Stimulated activated naive CD8-positive, alpha-beta T cell treated with anti-CD3 and anti-CD28 coated beads, Interleukin-15, amount 100 ng/mL, for 72 hours (primary cell): ENCODE measurements at regions not wholly inside any gene's neighbourhood (a gene's known extent, or its start where the extent isn't known, plus 50 kb on each side); places are given as distances from the start of the nearest gene placed in this dataset.
"Not testable (repeated sequence)": the region's sequence is repeated elsewhere in the genome, so short reads cannot be mapped to it uniquely, and the experiment has no call there.

ENCODE experiments used
- ATAC-seq: fragments of 150-1000 bp; cut with Tn5 transposase; 2 replicates; pipeline ENCODE4 v1.10.0; 2021; ENCODE audit warnings: mild to moderate bottlenecking, moderate library complexity
- DNase-seq, 2 donors: peaks; one replicate each; pipeline ENCODE4 v3.0.0; 2021 to 2022
- H3K27ac Mint-ChIP-seq, 2 donors: one replicate each; pipeline ENCODE4 v1.8.0; 2022; ENCODE audit warnings: mild to moderate bottlenecking in 2 of 2, mixed read lengths in 2 of 2, moderate library complexity in 2 of 2
- H3K27me3 Mint-ChIP-seq: one replicate; pipeline ENCODE4 v1.8.0; 2022; ENCODE audit warnings: mixed read lengths
- H3K4me1 Mint-ChIP-seq: one replicate; pipeline ENCODE4 v1.8.0; 2022; ENCODE audit warnings: mild to moderate bottlenecking, mixed read lengths
- H3K4me3 Mint-ChIP-seq, 2 donors: one replicate each; pipeline ENCODE4 v1.8.0; 2022; ENCODE audit warnings: mild to moderate bottlenecking in 2 of 2, mixed read lengths in 2 of 2, moderate library complexity in 1 of 2
- H3K9me3 Mint-ChIP-seq, 2 donors: one replicate each; pipeline ENCODE4 v1.8.0; 2022; ENCODE audit warnings: mixed read lengths in 2 of 2

DNA sequence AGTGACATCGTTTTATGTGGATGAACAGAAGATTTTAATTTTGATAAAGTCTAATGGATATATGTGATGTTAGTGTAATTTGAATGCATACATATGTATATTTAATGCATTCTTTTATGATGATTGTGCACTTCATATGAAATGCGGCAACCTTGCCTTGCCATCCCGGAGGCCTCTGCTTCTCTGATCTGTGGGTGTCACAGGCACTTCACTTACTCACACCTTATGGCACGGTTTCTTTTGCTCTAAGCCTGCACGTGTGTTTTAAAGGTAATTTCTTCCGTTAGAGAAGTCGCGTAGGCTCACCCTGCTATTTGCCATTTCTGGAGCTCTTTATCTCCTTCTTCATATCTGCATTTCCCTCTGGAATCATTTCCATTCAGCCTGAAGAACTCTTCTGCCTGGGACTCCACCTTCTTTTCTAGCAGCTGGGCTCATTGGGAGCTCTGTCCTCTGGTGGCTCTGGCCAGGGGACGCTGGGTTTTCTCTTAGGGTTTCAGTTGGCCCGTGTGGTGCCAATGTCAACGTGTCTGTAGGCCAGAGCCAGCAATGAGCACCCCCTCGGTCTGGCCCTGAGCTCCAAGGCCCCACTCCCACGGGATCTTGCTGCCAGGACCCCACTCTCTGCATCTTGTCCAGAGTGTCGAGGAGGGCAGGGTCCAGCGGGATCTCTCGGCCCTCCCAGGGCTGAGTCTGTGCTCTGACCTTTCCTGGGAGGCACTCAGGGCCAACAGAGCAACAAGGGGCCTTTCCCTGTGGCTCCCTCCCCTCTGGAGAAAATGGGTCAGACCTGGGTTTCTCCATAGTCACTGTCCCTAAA, 97.3 kb downstream of the RTP5 start:
- ATAC-seq = no peak
- Mint-ChIP-seq H3K27ac (peak overlapping the region; percentile 96), H3K27me3 (no peaks in the 10 kb centered on the region), H3K4me1 (peaks cover 26% of the 10 kb centered on the region), H3K9me3 (peaks cover 8 to 17% of the 10 kb centered on the region in 2 donors), H3K4me3 (peak overlapping the region; percentile 85 to 90)
- no peak for DNase-seq

DNA sequence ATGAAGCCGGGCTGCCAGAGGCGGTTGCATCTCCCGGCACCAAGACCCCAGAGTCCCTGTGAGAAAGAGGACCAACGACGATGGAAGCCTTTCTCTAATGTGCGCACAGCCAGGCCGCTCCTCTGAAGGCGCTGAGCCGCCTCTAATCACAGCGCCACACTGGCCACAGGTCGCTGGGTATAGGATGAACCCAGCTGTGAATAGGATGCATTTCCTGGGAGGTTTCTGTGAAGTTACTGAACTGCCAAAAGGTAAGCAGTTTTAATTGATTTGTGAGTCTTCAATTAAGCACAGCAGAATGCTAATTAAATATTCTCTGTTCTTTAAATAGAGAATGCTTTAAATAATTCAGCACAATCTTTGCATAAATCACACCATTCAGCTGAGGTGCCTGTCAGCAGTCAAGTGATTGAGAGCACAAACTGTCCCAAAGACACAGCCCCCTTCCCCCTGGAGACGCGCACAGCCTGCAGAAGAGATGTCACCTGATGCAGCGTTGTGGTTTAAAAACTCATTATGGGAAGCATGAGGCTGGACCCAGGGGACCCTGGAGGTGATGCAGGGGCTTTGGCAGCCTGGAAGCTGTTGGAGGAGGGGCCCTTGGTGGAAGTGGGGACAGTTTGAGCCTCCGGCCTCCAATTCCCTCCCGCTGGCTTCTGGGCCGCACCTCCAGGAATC, 98.1 kb downstream of the RTP5 start:
- Mint-ChIP-seq H3K4me3 (no peak overlapping the region), H3K27me3 (no peaks in the 10 kb centered on the region), H3K9me3 (peaks cover 8 to 17% of the 10 kb centered on the region in 2 donors), H3K27ac (no peak overlapping the region), H3K4me1 (peaks cover 30% of the 10 kb centered on the region)
- DNase-seq (no peak), ATAC-seq (no peak)

DNA sequence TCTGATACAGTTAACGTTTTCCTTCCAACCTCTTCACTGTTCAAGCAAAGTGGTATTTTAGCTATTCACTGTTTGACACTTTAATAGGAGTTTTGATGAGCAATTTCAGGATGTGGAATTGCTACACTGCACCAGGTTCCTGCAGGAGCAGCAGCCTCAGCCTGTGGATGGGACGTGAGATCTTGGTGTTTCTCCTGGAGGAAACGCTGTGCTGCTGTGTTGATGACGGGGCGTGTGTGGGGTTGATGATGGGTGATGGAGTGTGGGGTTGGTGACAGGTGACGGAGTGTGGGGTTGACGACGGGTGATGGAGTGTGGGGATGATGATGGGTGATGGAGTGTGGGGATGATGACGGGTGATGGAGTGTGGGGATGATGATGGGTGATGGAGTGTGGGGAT, 98.9 kb downstream of the RTP5 start:
- Mint-ChIP-seq H3K27ac (no peak overlapping the region), H3K4me3 (no peak overlapping the region), H3K4me1 (peaks cover 30% of the 10 kb centered on the region), H3K27me3 (no peaks in the 10 kb centered on the region), H3K9me3 (peaks cover 8 to 17% of the 10 kb centered on the region in 2 donors)
- ATAC-seq = no peak
- no peak for DNase-seq

DNA sequence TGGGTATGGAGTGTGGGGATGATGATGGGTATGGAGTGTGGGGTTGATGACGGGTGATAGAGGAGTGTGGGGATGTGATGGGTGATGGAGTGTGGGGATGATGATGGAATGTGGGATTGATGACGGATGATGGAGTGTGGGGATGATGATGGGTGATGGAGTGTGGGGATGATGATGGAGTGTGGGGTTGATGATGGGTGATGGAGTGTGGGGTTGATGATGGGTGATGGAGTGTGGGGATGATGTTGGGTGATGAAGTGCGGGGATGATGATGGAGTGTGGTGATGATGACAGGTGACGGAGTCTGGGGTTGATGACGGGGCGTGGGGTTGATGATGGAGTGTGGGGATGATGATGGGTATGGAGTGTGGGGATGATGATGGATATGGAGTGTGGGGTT, 99.7 kb downstream of the RTP5 start:
- not testable (repeated sequence) for DNase-seq, H3K27me3 Mint-ChIP-seq, H3K27ac Mint-ChIP-seq, H3K4me3 Mint-ChIP-seq, ATAC-seq
- peaks cover 30% of the 10 kb centered on the region for H3K4me1 Mint-ChIP-seq
- peaks cover 8 to 17% of the 10 kb centered on the region in 2 donors for H3K9me3 Mint-ChIP-seq

DNA sequence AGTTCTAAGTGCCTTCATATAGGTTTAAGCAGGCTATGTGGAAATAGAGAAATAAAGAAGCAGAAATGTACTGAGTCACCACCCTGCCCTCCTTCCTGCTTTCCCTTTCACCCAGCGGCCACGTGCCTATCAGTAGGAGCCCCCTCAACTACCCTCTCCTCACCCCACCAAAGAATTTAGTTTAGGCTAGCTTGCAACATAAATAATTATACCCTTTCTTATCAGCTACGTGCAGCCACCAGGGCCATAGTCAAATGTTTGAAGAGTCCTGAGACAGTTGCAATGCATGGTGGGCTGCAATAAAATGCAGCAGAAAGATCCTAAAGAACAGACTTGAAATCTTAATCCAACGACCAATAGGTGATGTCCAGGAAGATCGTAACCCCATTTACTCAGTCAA, 101.2 kb downstream of the RTP5 start:
- Mint-ChIP-seq H3K4me1 (peaks cover 23% of the 10 kb centered on the region), H3K27me3 (no peaks in the 10 kb centered on the region), H3K9me3 (peaks cover 8 to 17% of the 10 kb centered on the region in 2 donors), H3K4me3 (no peak overlapping the region), H3K27ac (no peak overlapping the region)
- ATAC-seq = no peak
- DNase-seq = no peak

DNA sequence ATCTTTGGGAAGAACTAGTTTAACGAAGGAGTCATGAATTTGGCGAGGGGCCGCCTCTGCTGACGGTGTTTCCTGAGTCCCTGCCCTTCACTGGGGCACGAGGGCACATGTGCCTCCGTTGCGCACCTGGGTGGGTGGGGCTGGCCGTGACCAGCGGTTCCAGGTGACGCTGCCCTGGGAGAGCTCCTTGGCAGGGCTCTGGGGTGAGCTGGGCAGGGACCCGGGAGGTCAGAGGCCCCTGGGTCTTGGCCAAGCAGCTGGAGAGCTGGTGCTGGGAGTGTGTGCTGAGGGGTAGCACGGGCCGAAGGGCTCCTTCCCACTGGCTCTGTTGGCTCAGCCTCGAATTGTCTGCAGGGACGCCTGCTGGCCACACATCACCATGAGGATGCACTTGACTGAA, 104.6 kb downstream of the RTP5 start:
- peaks cover 5% of the 10 kb centered on the region for H3K4me1 Mint-ChIP-seq
- DNase-seq (no peak), ATAC-seq (no peak)
- no peaks in the 10 kb centered on the region for H3K27me3 Mint-ChIP-seq
- H3K27ac Mint-ChIP-seq = peak overlapping the region in 1 of 2 donors; percentile 19
- no peak overlapping the region for H3K4me3 Mint-ChIP-seq
- H3K9me3 Mint-ChIP-seq = peaks cover 3 to 7% of the 10 kb centered on the region in 2 donors

DNA sequence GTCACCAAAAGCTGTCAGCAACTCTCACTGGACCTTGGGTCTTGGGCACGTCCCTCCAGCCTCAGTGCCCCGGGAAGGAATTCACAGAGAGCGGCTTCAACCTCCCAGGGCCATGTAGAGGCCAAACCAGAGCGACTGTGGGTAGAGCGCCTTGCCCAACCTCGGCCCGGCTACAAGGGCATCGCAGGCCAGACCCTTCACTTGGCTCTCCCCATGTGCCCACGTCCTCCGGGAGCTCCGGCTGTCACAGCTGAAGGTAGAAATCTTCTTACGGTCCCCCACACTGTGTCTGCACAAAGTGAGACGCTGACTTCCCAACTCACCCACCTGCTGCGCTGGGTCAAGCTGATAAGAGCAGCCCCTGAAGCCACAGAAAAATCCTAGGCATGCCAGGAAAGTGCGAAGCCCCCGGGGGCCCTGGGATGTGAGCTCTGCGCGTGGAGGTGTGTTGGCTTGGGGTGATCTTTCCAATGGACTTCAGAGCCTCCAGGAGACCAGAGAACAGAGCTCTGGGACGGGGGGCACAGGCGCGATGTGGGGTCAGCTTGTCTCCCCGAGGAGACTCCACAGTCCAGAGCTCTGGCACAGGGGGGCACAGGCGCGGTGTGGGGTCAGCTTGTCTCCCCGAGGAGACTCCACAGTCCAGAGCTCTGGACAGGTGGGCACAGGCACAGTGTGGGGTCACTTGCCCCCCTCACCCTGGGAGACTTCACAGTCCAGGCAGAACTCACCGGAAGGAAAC, 105.5 kb downstream of the RTP5 start:
- Mint-ChIP-seq H3K27ac (peak overlapping the region in 1 of 2 donors; percentile 9), H3K27me3 (no peaks in the 10 kb centered on the region)

DNA sequence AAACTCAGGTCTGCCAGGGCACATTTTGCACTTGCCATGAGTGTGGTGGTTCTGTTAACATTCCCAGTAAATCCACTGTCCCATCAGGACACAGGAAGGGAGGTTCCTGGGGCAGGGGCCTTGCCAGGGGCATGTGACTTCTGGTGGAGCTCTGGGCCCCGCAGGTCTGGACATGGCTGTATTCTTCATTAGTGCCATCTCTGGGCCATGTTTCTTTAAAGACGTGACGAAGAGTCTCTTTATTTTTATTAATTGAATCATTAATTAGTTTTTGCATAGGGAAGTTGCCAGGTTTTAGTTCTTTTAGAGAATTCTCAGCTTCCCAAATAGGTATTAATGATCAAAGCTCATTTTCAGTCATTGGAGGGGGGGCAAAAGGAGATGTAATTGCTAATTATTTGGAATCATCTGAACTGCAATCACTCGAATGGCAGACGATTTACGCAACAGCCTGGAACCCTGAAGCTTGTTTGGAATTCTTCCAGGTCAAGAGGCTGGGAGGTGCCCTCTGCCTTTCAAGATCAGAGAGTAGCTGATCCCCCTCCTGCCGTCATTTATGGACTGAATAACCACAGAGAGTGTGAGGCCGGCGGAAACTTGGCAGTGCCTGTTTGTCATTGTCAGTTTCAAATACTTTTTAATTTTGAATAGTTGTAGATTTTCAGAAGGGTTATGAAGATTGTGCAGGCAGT, 106.2 kb downstream of the RTP5 start:
- H3K27me3 Mint-ChIP-seq = no peaks in the 10 kb centered on the region
- H3K27ac Mint-ChIP-seq = no peak overlapping the region
- no peaks in the 10 kb centered on the region for H3K9me3 Mint-ChIP-seq
- ATAC-seq (no peak), DNase-seq (no peak)
- H3K4me3 Mint-ChIP-seq = no peak overlapping the region
- H3K4me1 Mint-ChIP-seq = peaks cover 5% of the 10 kb centered on the region

More for the DNA sequence above, 105.5 kb downstream of the RTP5 start:
- DNase-seq = no peak
- Mint-ChIP-seq H3K9me3 (no peaks in the 10 kb centered on the region), H3K4me3 (no peak overlapping the region), H3K4me1 (peaks cover 5% of the 10 kb centered on the region)
- ATAC-seq = no peak

DNA sequence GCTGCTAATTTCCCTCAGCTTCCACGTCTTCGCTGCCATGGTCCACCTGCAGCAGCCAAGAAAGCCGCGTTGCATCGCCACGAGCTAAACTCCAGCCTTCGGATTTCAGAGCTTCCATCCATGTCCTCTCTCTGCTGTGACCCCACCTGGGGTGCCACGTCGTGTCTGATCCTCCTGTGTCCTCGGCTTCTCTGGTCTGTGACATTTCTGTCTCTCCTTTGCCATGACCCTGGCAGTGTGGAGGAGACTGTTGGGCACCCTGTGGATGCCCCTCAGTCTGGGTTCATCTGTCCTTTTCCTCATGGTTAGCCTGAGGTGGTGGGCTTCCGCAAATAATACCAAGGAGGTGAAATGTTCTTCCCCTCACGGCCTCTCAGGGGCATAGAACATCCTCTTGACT, 106.8 kb downstream of the RTP5 start:
- no peaks in the 10 kb centered on the region for H3K9me3 Mint-ChIP-seq
- H3K4me1 Mint-ChIP-seq = peaks cover 5% of the 10 kb centered on the region
- no peak overlapping the region for H3K27ac Mint-ChIP-seq
- no peak for DNase-seq
- H3K4me3 Mint-ChIP-seq = no peak overlapping the region
- no peak for ATAC-seq
- H3K27me3 Mint-ChIP-seq = no peaks in the 10 kb centered on the region

DNA sequence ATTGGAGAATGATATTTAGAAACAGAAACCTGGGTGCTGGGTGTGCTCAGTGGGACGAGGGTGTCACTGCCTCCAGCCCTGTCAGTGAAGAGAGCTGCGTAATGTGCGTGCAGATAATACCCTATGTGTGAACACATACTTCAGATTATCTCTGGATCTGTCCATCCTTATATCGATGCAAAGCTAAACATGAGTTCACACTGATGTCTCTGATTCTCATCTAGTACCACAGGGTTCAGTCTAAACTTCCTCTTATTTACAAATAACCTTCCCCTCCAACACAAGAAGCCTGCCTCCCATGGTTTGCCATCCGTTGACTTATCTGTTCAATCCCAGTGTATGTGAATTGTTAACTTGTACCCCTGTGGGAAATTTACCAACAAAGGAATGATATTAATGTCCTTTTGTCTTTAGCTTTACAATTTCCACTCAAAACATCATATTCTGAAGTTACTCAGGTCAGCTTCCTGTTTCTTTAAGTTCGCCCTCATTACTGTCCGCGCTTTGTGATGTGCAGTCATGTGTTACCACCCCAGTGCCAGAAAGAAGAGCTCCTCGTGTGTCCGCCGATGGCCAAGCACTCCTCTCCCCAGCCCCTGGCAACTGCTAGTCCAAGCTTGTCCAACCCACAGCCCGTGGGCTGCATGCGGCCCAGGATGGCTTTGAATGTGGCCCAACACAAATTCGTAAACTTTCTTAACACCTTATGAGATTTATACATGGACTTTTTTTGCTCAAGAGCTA, 108.2 kb downstream of the RTP5 start:
- no peaks in the 10 kb centered on the region for H3K9me3 Mint-ChIP-seq
- H3K27ac Mint-ChIP-seq = no peak overlapping the region
- ATAC-seq (no peak), DNase-seq (no peak)
- H3K4me1 Mint-ChIP-seq = no peaks in the 10 kb centered on the region
- no peaks in the 10 kb centered on the region for H3K27me3 Mint-ChIP-seq
- H3K4me3 Mint-ChIP-seq = no peak overlapping the region

DNA sequence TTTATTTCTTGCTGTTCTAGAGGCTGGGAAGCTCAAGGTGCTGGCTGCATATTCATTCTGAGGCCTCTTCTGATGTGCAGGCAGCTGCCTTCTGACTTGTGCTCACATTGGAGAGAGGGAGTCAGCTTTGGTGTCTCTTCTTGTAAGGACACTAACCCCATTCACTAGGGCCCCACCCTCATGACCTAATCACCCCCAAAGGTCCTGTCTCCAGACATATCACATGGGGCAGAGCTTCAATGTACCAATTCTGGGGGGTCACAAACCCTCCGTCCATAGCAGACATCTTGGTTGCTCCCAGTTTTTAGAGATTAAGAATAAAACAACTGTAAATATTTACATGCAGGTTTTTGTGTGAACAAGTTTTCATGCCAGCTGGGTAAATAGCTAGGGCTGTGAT, 109.1 kb downstream of the RTP5 start:
- Mint-ChIP-seq H3K27ac (no peak overlapping the region), H3K9me3 (no peaks in the 10 kb centered on the region), H3K4me1 (no peaks in the 10 kb centered on the region), H3K4me3 (no peak overlapping the region), H3K27me3 (no peaks in the 10 kb centered on the region)
- no peak for ATAC-seq
- no peak for DNase-seq

DNA sequence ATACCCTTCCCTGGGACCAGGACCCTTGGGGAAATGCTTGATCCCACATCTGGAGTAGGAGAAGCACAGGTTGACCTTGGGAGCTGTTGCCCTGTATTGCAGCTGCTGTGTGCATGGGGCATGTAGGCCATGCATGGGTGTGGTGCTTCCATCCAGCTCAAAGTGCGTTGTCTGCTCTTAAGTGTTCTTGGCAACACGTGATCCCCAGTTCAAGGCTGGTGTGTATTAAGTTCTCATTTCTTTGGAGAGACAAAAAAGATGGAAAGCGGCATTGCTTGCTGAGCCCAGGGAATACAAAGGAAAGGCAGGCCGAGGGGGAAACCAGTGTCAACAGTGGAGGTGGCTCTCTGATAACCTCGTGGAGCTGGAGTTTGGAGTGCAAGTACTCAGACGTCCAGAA, 110.7 kb downstream of the RTP5 start:
- Mint-ChIP-seq H3K27ac (no peak overlapping the region), H3K4me1 (peaks cover 5% of the 10 kb centered on the region), H3K4me3 (no peak overlapping the region), H3K9me3 (no peaks in the 10 kb centered on the region), H3K27me3 (no peaks in the 10 kb centered on the region)
- no peak for ATAC-seq
- no peak for DNase-seq

DNA sequence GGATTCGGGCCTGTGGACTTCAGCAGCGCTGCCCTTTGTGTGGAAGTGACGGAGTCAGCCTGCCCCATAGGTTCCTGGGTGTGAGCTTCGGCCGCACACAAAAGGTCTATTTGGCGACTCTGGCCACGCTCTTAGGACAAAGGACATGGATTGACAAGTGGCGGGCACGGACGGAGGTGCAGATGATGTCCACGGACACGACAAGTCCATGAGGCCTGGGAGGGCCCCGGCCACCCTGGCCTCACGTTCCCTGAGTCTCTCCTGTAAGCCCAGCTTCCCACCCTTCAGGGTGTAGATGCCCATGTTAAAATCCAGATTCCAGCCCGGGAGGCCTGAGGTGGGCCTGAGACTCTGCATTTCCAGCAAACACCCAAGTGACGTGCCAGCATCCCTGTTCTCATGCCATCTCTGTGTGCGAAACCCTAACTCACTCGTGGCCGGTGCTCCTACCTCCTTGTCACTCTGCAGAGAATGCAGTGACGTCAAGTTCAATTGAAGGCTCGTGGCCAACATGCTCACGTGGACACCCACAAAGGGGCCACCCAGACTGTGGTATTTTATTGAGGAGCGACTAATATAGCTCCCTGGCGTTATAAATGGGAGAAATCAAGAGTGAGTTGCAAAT, 111.7 kb downstream of the RTP5 start:
- no peaks in the 10 kb centered on the region for H3K27me3 Mint-ChIP-seq
- no peak overlapping the region for H3K27ac Mint-ChIP-seq
- no peak overlapping the region for H3K4me3 Mint-ChIP-seq
- ATAC-seq (no peak), DNase-seq (no peak)
- H3K9me3 Mint-ChIP-seq = peaks cover 0 to 3% of the 10 kb centered on the region in 2 donors
- peaks cover 13% of the 10 kb centered on the region for H3K4me1 Mint-ChIP-seq

DNA sequence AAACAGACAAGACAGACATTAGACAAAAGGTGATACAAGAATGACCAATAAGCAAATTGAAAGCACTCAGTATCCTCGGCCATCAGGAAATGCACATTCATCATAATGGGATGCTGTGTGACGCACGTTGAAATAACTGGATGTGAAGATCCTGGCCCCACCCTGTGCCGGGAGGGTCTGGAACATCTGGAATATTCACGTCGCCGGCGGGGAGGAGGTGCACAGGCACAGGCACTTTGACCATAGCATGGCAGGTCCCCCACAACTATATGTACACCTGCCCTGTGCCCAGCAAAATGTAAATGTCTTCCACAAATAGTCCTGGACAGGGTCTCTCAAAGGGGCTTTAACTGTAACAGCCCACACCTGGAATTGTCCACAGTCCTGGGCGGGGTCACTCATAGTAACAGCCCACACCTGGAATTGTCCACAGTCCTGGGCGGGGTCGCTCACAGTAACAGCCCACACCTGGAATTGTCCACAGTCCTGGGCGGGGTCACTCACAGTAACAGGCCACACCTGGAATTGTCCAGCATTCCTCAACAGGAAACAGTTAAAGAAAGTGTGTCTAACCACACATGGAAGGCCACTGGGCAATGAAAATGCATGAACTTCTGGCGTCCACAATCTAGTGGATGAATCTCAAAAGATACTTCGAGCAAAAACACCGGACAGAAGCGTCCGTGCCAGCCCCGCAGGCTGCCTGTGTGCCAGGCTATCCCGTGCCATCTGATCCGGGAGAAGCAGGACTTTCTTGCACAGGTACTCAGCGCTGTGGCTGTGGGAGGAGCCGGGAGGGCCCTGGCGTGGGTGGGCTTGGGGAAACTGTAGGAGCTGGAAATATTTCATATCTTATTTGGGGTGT, 113.4 kb downstream of the RTP5 start:
- Mint-ChIP-seq H3K9me3 (peaks cover 3 to 8% of the 10 kb centered on the region in 2 donors), H3K27ac (peak overlapping the region in 1 of 2 donors; percentile 91), H3K4me3 (no peak overlapping the region), H3K27me3 (no peaks in the 10 kb centered on the region), H3K4me1 (peaks cover 13% of the 10 kb centered on the region)
- ATAC-seq = no peak
- no peak for DNase-seq
